ENCODE measurements at regions not wholly inside any gene's neighbourhood (a gene's known extent, or its start where the extent isn't known, plus 50 kb on each side); places are given as distances from the start of the nearest gene placed in this dataset.
"Not testable (repeated sequence)": the region's sequence is repeated elsewhere in the genome, so short reads cannot be mapped to it uniquely, and the experiment has no call there.

- no peaks in the 10 kb centered on the region for H3K36me3 ChIP-seq
- no peaks in the 10 kb centered on the region for H3K9me3 ChIP-seq (replicated peaks)
- H3K4me3 ChIP-seq: no peak overlapping the region
- H3K4me1 ChIP-seq: no peaks in the 10 kb centered on the region
- no peak for DNase-seq
- H3K27ac ChIP-seq: no peak overlapping the region
- H3K27me3 ChIP-seq: no peaks in the 10 kb centered on the region
Observed at GRCh38 chr2:163906410-163906809, 170.6 kb upstream of the FIGN start.

- H3K27ac ChIP-seq: no peak overlapping the region
- H3K4me1 ChIP-seq: no peaks in the 10 kb centered on the region
- H3K9me3 ChIP-seq (replicated peaks): 0 out of 2 replicates have a peak, but pooled peaks cover 6% of the 10 kb centered on the region
- no peaks in the 10 kb centered on the region for H3K36me3 ChIP-seq
- no peaks in the 10 kb centered on the region for H3K27me3 ChIP-seq
- DNase-seq: no peak
- H3K4me3 ChIP-seq: no peak overlapping the region
Observed at GRCh38 chr2:163897799-163898198, 162.0 kb upstream of the FIGN start.

GRCh38 chr2:163893444-163893843 is 157.6 kb upstream of the FIGN start:
- not testable (repeated sequence) for H3K27ac ChIP-seq; DNase-seq; H3K27me3 ChIP-seq; H3K4me1 ChIP-seq; H3K4me3 ChIP-seq; H3K9me3 ChIP-seq (replicated peaks); H3K36me3 ChIP-seq

GRCh38 chr2:163888591-163888990 is 152.8 kb upstream of the FIGN start:
- DNase-seq: no peak
- H3K9me3 ChIP-seq (replicated peaks): no peaks in the 10 kb centered on the region
- peaks cover 16% of the 10 kb centered on the region for H3K4me1 ChIP-seq
- no peaks in the 10 kb centered on the region for H3K36me3 ChIP-seq
- no peak overlapping the region for H3K27ac ChIP-seq
- no peak overlapping the region for H3K4me3 ChIP-seq
- H3K27me3 ChIP-seq: no peaks in the 10 kb centered on the region

- no peak overlapping the region for H3K4me3 ChIP-seq
- DNase-seq: no peak
- no peaks in the 10 kb centered on the region for H3K36me3 ChIP-seq
- no peaks in the 10 kb centered on the region for H3K9me3 ChIP-seq (replicated peaks)
- H3K27ac ChIP-seq: no peak overlapping the region
- no peaks in the 10 kb centered on the region for H3K27me3 ChIP-seq
- peaks cover 18% of the 10 kb centered on the region for H3K4me1 ChIP-seq
Observed at GRCh38 chr2:163887182-163887581, 151.4 kb upstream of the FIGN start.

GRCh38 chr2:163884416-163884815 is 148.6 kb upstream of the FIGN start:
- peaks cover 18% of the 10 kb centered on the region for H3K4me1 ChIP-seq
- no peaks in the 10 kb centered on the region for H3K36me3 ChIP-seq
- H3K4me3 ChIP-seq: no peak overlapping the region
- H3K9me3 ChIP-seq (replicated peaks): no peaks in the 10 kb centered on the region
- H3K27me3 ChIP-seq: no peaks in the 10 kb centered on the region
- DNase-seq: peak; percentile 81 to 83
- H3K27ac ChIP-seq: peak overlapping the region; percentile 68

- no peak overlapping the region for H3K27ac ChIP-seq
- H3K4me1 ChIP-seq: peaks cover 12% of the 10 kb centered on the region
- H3K27me3 ChIP-seq: no peaks in the 10 kb centered on the region
- no peak overlapping the region for H3K4me3 ChIP-seq
- no peaks in the 10 kb centered on the region for H3K36me3 ChIP-seq
- H3K9me3 ChIP-seq (replicated peaks): no peaks in the 10 kb centered on the region
- peak; percentile 23 to 53 for DNase-seq
Observed at GRCh38 chr2:163878718-163879117, 142.9 kb upstream of the FIGN start.

GRCh38 chr2:163877316-163877715 is 141.5 kb upstream of the FIGN start:
- H3K4me1 ChIP-seq: peaks cover 8% of the 10 kb centered on the region
- peak; percentile 29 to 53 for DNase-seq
- no peak overlapping the region for H3K4me3 ChIP-seq
- no peaks in the 10 kb centered on the region for H3K9me3 ChIP-seq (replicated peaks)
- H3K36me3 ChIP-seq: no peaks in the 10 kb centered on the region
- H3K27me3 ChIP-seq: no peaks in the 10 kb centered on the region
- peak overlapping the region; percentile 56 for H3K27ac ChIP-seq

- H3K4me3 ChIP-seq: no peak overlapping the region
- H3K27me3 ChIP-seq: no peaks in the 10 kb centered on the region
- no peaks in the 10 kb centered on the region for H3K36me3 ChIP-seq
- no peak overlapping the region for H3K27ac ChIP-seq
- no peaks in the 10 kb centered on the region for H3K4me1 ChIP-seq
- H3K9me3 ChIP-seq (replicated peaks): no peaks in the 10 kb centered on the region
- no peak for DNase-seq
Observed at GRCh38 chr2:163863073-163863472, 127.3 kb upstream of the FIGN start.

- H3K27ac ChIP-seq: no peak overlapping the region
- no peak overlapping the region for H3K4me3 ChIP-seq
- H3K4me1 ChIP-seq: peaks cover 3% of the 10 kb centered on the region
- no peaks in the 10 kb centered on the region for H3K27me3 ChIP-seq
- DNase-seq: no peak
- no peaks in the 10 kb centered on the region for H3K36me3 ChIP-seq
- no peaks in the 10 kb centered on the region for H3K9me3 ChIP-seq (replicated peaks)
Observed at GRCh38 chr2:163859951-163860350, 124.1 kb upstream of the FIGN start.

- Histone ChIP-seq H3K27me3 (no peaks in the 10 kb centered on the region), H3K4me3 (no peak overlapping the region), H3K9me3 (replicated peaks) (no peaks in the 10 kb centered on the region), H3K36me3 (no peaks in the 10 kb centered on the region), H3K4me1 (peaks cover 23% of the 10 kb centered on the region), H3K27ac (no peak overlapping the region)
- DNase-seq: no peak
Observed at GRCh38 chr2:163856941-163857340, 121.1 kb upstream of the FIGN start.

GRCh38 chr2:163852616-163853015 is 116.8 kb upstream of the FIGN start:
- peak in 1 of 2 experiments; percentile 9 for DNase-seq
- H3K27me3 ChIP-seq: no peaks in the 10 kb centered on the region

GRCh38 chr2:163849756-163850435 is 114.1 kb upstream of the FIGN start:
- no peak for DNase-seq
- no peaks in the 10 kb centered on the region for H3K27me3 ChIP-seq

More at GRCh38 chr2:163852616-163853015, 116.8 kb upstream of the FIGN start:
- Histone ChIP-seq H3K4me1 (peaks cover 23% of the 10 kb centered on the region), H3K9me3 (replicated peaks) (no peaks in the 10 kb centered on the region), H3K27ac (no peak overlapping the region), H3K36me3 (no peaks in the 10 kb centered on the region), H3K4me3 (no peak overlapping the region)

GRCh38 chr2:163838890-163839289 is 103.1 kb upstream of the FIGN start:
- no peaks in the 10 kb centered on the region for H3K4me1 ChIP-seq
- H3K9me3 ChIP-seq (replicated peaks): no peaks in the 10 kb centered on the region
- H3K27me3 ChIP-seq: no peaks in the 10 kb centered on the region
- H3K4me3 ChIP-seq: no peak overlapping the region
- no peak for DNase-seq
- H3K27ac ChIP-seq: no peak overlapping the region
- 0 out of 2 replicates have a peak, but pooled peaks cover 2% of the 10 kb centered on the region for H3K36me3 ChIP-seq

More at GRCh38 chr2:163849756-163850435, 114.1 kb upstream of the FIGN start:
- Histone ChIP-seq H3K4me1 (peaks cover 20% of the 10 kb centered on the region), H3K9me3 (replicated peaks) (no peaks in the 10 kb centered on the region), H3K4me3 (no peak overlapping the region), H3K27ac (no peak overlapping the region), H3K36me3 (no peaks in the 10 kb centered on the region)

GRCh38 chr2:163836167-163836566 is 100.4 kb upstream of the FIGN start:
- Histone ChIP-seq H3K4me3 (no peak overlapping the region), H3K36me3 (no peaks in the 10 kb centered on the region), H3K9me3 (replicated peaks) (no peaks in the 10 kb centered on the region), H3K4me1 (no peaks in the 10 kb centered on the region), H3K27ac (no peak overlapping the region), H3K27me3 (no peaks in the 10 kb centered on the region)
- DNase-seq: no peak

GRCh38 chr2:163834841-163835240 is 99.0 kb upstream of the FIGN start:
- no peaks in the 10 kb centered on the region for H3K27me3 ChIP-seq
- no peak overlapping the region for H3K27ac ChIP-seq
- no peak for DNase-seq
- no peaks in the 10 kb centered on the region for H3K36me3 ChIP-seq
- no peaks in the 10 kb centered on the region for H3K4me1 ChIP-seq
- no peaks in the 10 kb centered on the region for H3K9me3 ChIP-seq (replicated peaks)
- H3K4me3 ChIP-seq: no peak overlapping the region

Measured in SJCRH30 (cell line).